ENCODE measurements at regions not wholly inside any gene's neighbourhood (a gene's known extent, or its start where the extent isn't known, plus 50 kb on each side); places are given as distances from the start of the nearest gene placed in this dataset.

DNA sequence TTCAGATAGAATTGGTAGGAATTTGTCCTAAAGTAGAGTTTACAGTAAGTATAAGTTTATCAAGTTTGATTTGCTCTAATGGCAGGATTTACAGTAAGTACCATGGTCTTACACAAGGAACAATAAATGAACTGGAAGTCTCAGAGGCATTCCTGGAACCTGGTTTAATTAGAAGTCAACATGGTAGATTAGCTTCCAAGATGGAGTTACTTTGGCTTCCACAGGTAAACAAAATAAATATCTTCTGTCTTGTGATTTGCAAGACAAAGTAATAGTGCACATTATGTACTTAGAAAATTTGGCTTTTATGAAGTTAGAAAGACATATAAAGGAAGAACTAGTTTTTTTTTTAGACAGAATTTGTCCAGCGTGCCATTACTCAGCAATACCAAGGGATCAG, 190.7 kb downstream of the GLUD2 start (continued):
- no peak for TF ChIP-seq SP7 (tag by site-specific recombination; IDR thresholded peaks at IDR 0.05)
- TF ChIP-seq ZNF670 (tag by site-specific recombination; IDR thresholded peaks at IDR 0.05; ENCODE audit: low read depth): no peak
- no peak for TF ChIP-seq ZNF266 (tag by site-specific recombination; IDR thresholded peaks at IDR 0.05; ENCODE audit: low read depth)
- TF ChIP-seq ZNF624 (tag by site-specific recombination; IDR thresholded peaks at IDR 0.05): no peak

GRCh38 chrX:121244511-121244910, 197.1 kb downstream of the GLUD2 start:
- CTCF ChIA-PET: no interaction called here
- Histone ChIP-seq H3K4me3 (ENCODE audit: low read depth, low read length) (no peak overlapping the region), H3K27ac (ENCODE audit: extremely low read depth, low read depth, low read length) (no peak overlapping the region), H3K9me3 (ENCODE audit: control insufficient read depth, insufficient read depth, low read depth, low read length) (no peaks in the 10 kb centered on the region; the same call in 1 of the 2 replicates), H3K36me3 (ENCODE audit: control insufficient read depth in 2 of 2, insufficient read depth in 1 of 2, low read length in 2 of 2) (no peaks in the 10 kb centered on the region), H3K4me1 (ENCODE audit: control insufficient read depth, insufficient read depth, low read length) (no peaks in the 10 kb centered on the region)
- POLR2A ChIA-PET: no interaction called here
- no peak for TF ChIP-seq ZSCAN16 (tag by site-specific recombination; IDR thresholded peaks at IDR 0.05)
- TF ChIP-seq ZNF433 (tag by site-specific recombination; IDR thresholded peaks at IDR 0.05; ENCODE audit: low read depth): no peak
- no peak for TF ChIP-seq ZNF398 (tag by site-specific recombination; IDR thresholded peaks at IDR 0.05)
- TF ChIP-seq ZNF747 (tag by site-specific recombination; IDR thresholded peaks at IDR 0.05): no peak
- TF ChIP-seq ZNF292 (tag by site-specific recombination; IDR thresholded peaks at IDR 0.05; ENCODE audit: borderline replicate concordance, low read depth): no peak
- no peak for TF ChIP-seq GLI2 (tag by site-specific recombination; IDR thresholded peaks at IDR 0.05; ENCODE audit: borderline replicate concordance, low read depth)
- TF ChIP-seq ZNF404 (tag by site-specific recombination; IDR thresholded peaks at IDR 0.05): no peak
- no peak for TF ChIP-seq MZF1 (tag by site-specific recombination; IDR thresholded peaks at IDR 0.05; ENCODE audit: borderline replicate concordance)
- no peak for TF ChIP-seq ZNF701 (tag by site-specific recombination; IDR thresholded peaks at IDR 0.05)
- no peak for TF ChIP-seq ZNF624 (tag by site-specific recombination; IDR thresholded peaks at IDR 0.05)
- no peak for TF ChIP-seq ZNF514 (tag by site-specific recombination; IDR thresholded peaks at IDR 0.05)
- TF ChIP-seq PBX3 (CRISPR knock-in tag; IDR thresholded peaks at IDR 0.05): no peak
- TF ChIP-seq ZNF184 (tag by site-specific recombination; IDR thresholded peaks at IDR 0.05): no peak
- no peak for TF ChIP-seq KLF7 (tag by site-specific recombination; IDR thresholded peaks at IDR 0.05; ENCODE audit: borderline replicate concordance)
- no peak for TF ChIP-seq IKZF3 (tag by site-specific recombination; IDR thresholded peaks at IDR 0.05)
- TF ChIP-seq ZNF529 (tag by site-specific recombination; IDR thresholded peaks at IDR 0.05; ENCODE audit: insufficient replicate concordance): no peak

DNA sequence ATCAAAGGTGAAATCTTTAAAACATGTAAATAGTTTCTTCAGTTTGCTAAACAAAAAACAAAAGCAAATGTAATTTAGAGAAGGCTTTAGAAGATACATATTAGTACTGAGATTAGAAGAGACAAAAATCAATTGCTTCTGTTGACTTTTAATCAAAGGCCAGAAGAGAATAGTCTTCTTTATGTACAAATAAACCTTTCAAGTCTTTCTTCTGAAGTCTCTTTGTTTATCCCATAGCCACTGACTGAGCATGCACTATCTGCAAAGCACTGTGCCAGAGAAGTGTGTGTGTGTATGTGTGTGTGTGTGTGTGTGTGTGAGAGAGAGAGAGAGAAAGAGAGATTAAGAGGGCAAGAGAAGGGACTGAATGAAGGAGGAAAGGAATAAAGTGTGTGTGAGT, 198.4 kb downstream of the GLUD2 start:
- ChIA-PET POLR2A (no interaction called here), CTCF (no interaction called here)
- H3K27ac ChIP-seq (ENCODE audit: extremely low read depth, low read depth, low read length): no peak overlapping the region
- H3K4me1 ChIP-seq (ENCODE audit: control insufficient read depth, insufficient read depth, low read length): no peaks in the 10 kb centered on the region
- H3K9me3 ChIP-seq (ENCODE audit: control insufficient read depth, insufficient read depth, low read depth, low read length): no peaks in the 10 kb centered on the region; the same call in 1 of the 2 replicates
- H3K4me3 ChIP-seq (ENCODE audit: low read depth, low read length): no peak overlapping the region
- no peaks in the 10 kb centered on the region for H3K36me3 ChIP-seq (ENCODE audit: control insufficient read depth in 2 of 2, insufficient read depth in 1 of 2, low read length in 2 of 2)
- TF ChIP-seq ZBTB1 (tag by site-specific recombination; IDR thresholded peaks at IDR 0.05) (no peak), ZEB2 (tag by site-specific recombination; IDR thresholded peaks at IDR 0.05) (no peak), ZNF701 (tag by site-specific recombination; IDR thresholded peaks at IDR 0.05) (no peak), ELK4 (IDR thresholded peaks at IDR 0.05; ENCODE audit: borderline replicate concordance, low read depth, low read length) (no peak), ZBTB17 (tag by site-specific recombination; IDR thresholded peaks at IDR 0.05) (no peak), ZNF37A (tag by site-specific recombination; IDR thresholded peaks at IDR 0.05) (no peak), SALL2 (tag by site-specific recombination; IDR thresholded peaks at IDR 0.05; ENCODE audit: borderline replicate concordance) (no peak), ZBTB49 (tag by site-specific recombination; IDR thresholded peaks at IDR 0.05; ENCODE audit: low read depth) (no peak), ZSCAN23 (tag by site-specific recombination; IDR thresholded peaks at IDR 0.05) (no peak)
- TF ChIP-seq, protein P1, sequence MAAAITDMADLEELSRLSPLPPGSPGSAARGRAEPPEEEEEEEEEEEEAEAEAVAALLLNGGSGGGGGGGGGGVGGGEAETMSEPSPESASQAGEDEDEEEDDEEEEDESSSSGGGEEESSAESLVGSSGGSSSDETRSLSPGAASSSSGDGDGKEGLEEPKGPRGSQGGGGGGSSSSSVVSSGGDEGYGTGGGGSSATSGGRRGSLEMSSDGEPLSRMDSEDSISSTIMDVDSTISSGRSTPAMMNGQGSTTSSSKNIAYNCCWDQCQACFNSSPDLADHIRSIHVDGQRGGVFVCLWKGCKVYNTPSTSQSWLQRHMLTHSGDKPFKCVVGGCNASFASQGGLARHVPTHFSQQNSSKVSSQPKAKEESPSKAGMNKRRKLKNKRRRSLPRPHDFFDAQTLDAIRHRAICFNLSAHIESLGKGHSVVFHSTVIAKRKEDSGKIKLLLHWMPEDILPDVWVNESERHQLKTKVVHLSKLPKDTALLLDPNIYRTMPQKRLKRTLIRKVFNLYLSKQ (tag by site-specific recombination; IDR thresholded peaks at IDR 0.05; ENCODE audit: borderline replicate concordance): no peak
